ENCODE measurements at regions not wholly inside any gene's neighbourhood (a gene's known extent, or its start where the extent isn't known, plus 50 kb on each side); places are given as distances from the start of the nearest gene placed in this dataset.

GRCh38 chr1:209504571-209504970 is 78.9 kb upstream of the CAMK1G start:
- TF ChIP-seq CTCF (conservative IDR thresholded peaks at IDR 0.05) (no peak), EZH2 (IDR thresholded peaks at IDR 0.05; ENCODE audit: low read depth) (no peak)

Data from PC-9 (cell line).